ENCODE measurements at regions not wholly inside any gene's neighbourhood (a gene's known extent, or its start where the extent isn't known, plus 50 kb on each side); places are given as distances from the start of the nearest gene placed in this dataset.

DNA sequence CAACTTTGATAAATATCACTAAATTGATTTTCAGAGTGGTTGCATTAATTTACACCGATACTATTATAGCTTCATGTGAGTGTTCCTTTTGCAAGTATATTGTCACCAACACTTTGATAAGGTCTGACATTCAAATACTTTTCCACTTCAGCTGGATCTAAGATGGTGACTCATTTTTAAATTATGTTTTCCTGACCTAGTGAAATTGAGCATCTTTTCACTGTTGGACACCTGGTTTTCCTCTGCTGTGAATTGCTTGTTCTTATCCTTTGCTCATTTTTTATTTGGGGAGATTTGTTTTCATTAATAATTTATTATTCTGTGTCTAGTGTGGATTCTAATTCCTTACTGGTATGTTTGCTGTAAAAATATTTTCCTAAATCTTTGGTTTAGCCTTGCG lies 85.2 kb upstream of the PRDM1 start:
- no peak for TF ChIP-seq EZH2phosphoT487 (IDR thresholded peaks at IDR 0.05; ENCODE audit: borderline replicate concordance, low read depth, low read length)
- TF ChIP-seq, protein P1, sequence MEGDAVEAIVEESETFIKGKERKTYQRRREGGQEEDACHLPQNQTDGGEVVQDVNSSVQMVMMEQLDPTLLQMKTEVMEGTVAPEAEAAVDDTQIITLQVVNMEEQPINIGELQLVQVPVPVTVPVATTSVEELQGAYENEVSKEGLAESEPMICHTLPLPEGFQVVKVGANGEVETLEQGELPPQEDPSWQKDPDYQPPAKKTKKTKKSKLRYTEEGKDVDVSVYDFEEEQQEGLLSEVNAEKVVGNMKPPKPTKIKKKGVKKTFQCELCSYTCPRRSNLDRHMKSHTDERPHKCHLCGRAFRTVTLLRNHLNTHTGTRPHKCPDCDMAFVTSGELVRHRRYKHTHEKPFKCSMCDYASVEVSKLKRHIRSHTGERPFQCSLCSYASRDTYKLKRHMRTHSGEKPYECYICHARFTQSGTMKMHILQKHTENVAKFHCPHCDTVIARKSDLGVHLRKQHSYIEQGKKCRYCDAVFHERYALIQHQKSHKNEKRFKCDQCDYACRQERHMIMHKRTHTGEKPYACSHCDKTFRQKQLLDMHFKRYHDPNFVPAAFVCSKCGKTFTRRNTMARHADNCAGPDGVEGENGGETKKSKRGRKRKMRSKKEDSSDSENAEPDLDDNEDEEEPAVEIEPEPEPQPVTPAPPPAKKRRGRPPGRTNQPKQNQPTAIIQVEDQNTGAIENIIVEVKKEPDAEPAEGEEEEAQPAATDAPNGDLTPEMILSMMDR (conservative IDR thresholded peaks at IDR 0.05; ENCODE audit: low read length), result no peak

Measured in OCI-LY7 (cell line).